ENCODE measurements at regions not wholly inside any gene's neighbourhood (a gene's known extent, or its start where the extent isn't known, plus 50 kb on each side); places are given as distances from the start of the nearest gene placed in this dataset.

- Histone ChIP-seq H3K9me3 (ENCODE audit: low read depth, low read length, poor library complexity, severe bottlenecking) (no peaks in the 10 kb centered on the region), H3K36me3 (ENCODE audit: insufficient read depth, low read length, poor library complexity, severe bottlenecking) (no peaks in the 10 kb centered on the region), H3K27ac (ENCODE audit: low read depth, low read length, poor library complexity, severe bottlenecking) (no peak overlapping the region), H3K27me3 (replicated peaks; ENCODE audit: insufficient read depth, low read depth, low read length, poor library complexity) (no peaks in the 10 kb centered on the region), H3K4me1 (ENCODE audit: insufficient read depth, low read length, poor library complexity, severe bottlenecking) (no peaks in the 10 kb centered on the region), H3K4me3 (ENCODE audit: low read depth, low read length, poor library complexity, severe bottlenecking) (no peak overlapping the region)
- DNase-seq (ENCODE audit: low spot score): no peak
- TF ChIP-seq CTCF (conservative IDR thresholded peaks at IDR 0.05; ENCODE audit: low read depth, low read length) (no peak), EZH2 (IDR thresholded peaks at IDR 0.05; ENCODE audit: borderline replicate concordance, low read depth, low read length, poor library complexity, severe bottlenecking) (no peak)
- ChIA-PET CTCF (no interaction called here), POLR2A (ENCODE audit: low non-redundant PET) (no interaction called here)
- intact Hi-C loops (cut with micrococcal nuclease; ENCODE audit: unreplicated experiment): no loop called here
- no TSS peak for BruUV-seq (replicated peaks)
These were observed 378.6 kb upstream of the CWC22 start for GRCh38 chr2:180385601-180386201.

- no peaks in the 10 kb centered on the region for H3K4me1 ChIP-seq (ENCODE audit: insufficient read depth, low read length, poor library complexity, severe bottlenecking)
- H3K27ac ChIP-seq (ENCODE audit: low read depth, low read length, poor library complexity, severe bottlenecking): no peak overlapping the region
- no peak for DNase-seq (ENCODE audit: low spot score)
- H3K36me3 ChIP-seq (ENCODE audit: insufficient read depth, low read length, poor library complexity, severe bottlenecking): no peaks in the 10 kb centered on the region
- intact Hi-C loops (cut with micrococcal nuclease; ENCODE audit: unreplicated experiment): no loop called here
- H3K9me3 ChIP-seq (ENCODE audit: low read depth, low read length, poor library complexity, severe bottlenecking): no peaks in the 10 kb centered on the region
- no TSS peak for BruUV-seq (replicated peaks)
- TF ChIP-seq CTCF (conservative IDR thresholded peaks at IDR 0.05; ENCODE audit: low read depth, low read length): no peak
- no peak for TF ChIP-seq EZH2 (IDR thresholded peaks at IDR 0.05; ENCODE audit: borderline replicate concordance, low read depth, low read length, poor library complexity, severe bottlenecking)
- H3K27me3 ChIP-seq (replicated peaks; ENCODE audit: insufficient read depth, low read depth, low read length, poor library complexity): no peaks in the 10 kb centered on the region
- CTCF ChIA-PET: no interaction called here
- POLR2A ChIA-PET (ENCODE audit: low non-redundant PET): no interaction called here
- H3K4me3 ChIP-seq (ENCODE audit: low read depth, low read length, poor library complexity, severe bottlenecking): no peak overlapping the region
These were observed 369.0 kb upstream of the CWC22 start for GRCh38 chr2:180376066-180376465.

GRCh38 chr2:180374502-180375281 is 367.6 kb upstream of the CWC22 start:
- no peak for DNase-seq (ENCODE audit: low spot score)
- H3K4me1 ChIP-seq (ENCODE audit: insufficient read depth, low read length, poor library complexity, severe bottlenecking): no peaks in the 10 kb centered on the region
- TF ChIP-seq CTCF (conservative IDR thresholded peaks at IDR 0.05; ENCODE audit: low read depth, low read length) (no peak), EZH2 (IDR thresholded peaks at IDR 0.05; ENCODE audit: borderline replicate concordance, low read depth, low read length, poor library complexity, severe bottlenecking) (no peak)
- H3K27me3 ChIP-seq (replicated peaks; ENCODE audit: insufficient read depth, low read depth, low read length, poor library complexity): no peaks in the 10 kb centered on the region
- no peaks in the 10 kb centered on the region for H3K9me3 ChIP-seq (ENCODE audit: low read depth, low read length, poor library complexity, severe bottlenecking)
- BruUV-seq (replicated peaks): no TSS peak
- POLR2A ChIA-PET (ENCODE audit: low non-redundant PET): no interaction called here
- H3K27ac ChIP-seq (ENCODE audit: low read depth, low read length, poor library complexity, severe bottlenecking): no peak overlapping the region
- no peaks in the 10 kb centered on the region for H3K36me3 ChIP-seq (ENCODE audit: insufficient read depth, low read length, poor library complexity, severe bottlenecking)
- intact Hi-C loops (cut with micrococcal nuclease; ENCODE audit: unreplicated experiment): no loop called here
- CTCF ChIA-PET: no interaction called here
- H3K4me3 ChIP-seq (ENCODE audit: low read depth, low read length, poor library complexity, severe bottlenecking): no peak overlapping the region

Measured in A673 (cell line).